SK-N-SH (cell line): ENCODE measurements at regions not wholly inside any gene's neighbourhood (a gene's known extent, or its start where the extent isn't known, plus 50 kb on each side); places are given as distances from the start of the nearest gene placed in this dataset.

Experiments used
- CTCF ChIA-PET: fragments of 300-600, 350-600 bp; formaldehyde crosslinking; extraction: SDS; loops from one replicate; lab custom pipeline; 2021; lab: Yijun Ruan, JAX
- POLR2A ChIA-PET: fragments of 350-600 bp; sonication (Branson Sonifier 250); formaldehyde crosslinking; extraction: SDS; loops from one replicate; lab custom pipeline; 2020; ENCODE audit warnings: antibody characterized with exemption, inconsistent platforms; lab: Yijun Ruan, JAX
- DNase-seq: peaks from one replicate; pipeline ENCODE4 v3.0.0; 2012
- H2AFZ ChIP-seq: fragments of 200-600 bp; sonication (generic); 2 replicates; pipeline ENCODE4 v1.8.1; 2016; ENCODE audit warnings: antibody characterized with exemption, mild to moderate bottlenecking, low read depth
- H3F3A ChIP-seq: fragments of 200-600 bp; sonication (generic); replicated peaks from 2 replicates; pipeline ENCODE3; 2016; ENCODE audit warnings: antibody characterized with exemption, mild to moderate bottlenecking; ENCODE audit not compliant: insufficient read depth
- H3K27ac ChIP-seq, 2 experiments: fragments of 200-500 bp in 1 of 2; fragments of 200-600 bp in 1 of 2; sonication (Bioruptor generic) in 1 of 2; sonication (generic), shearing (Covaris generic) in 1 of 2; 2 replicates each; pipeline versions ENCODE4 v1.5.1 to v1.6.1; 2014 to 2016; ENCODE audit warnings: low read depth in 2 of 2, inconsistent platforms in 1 of 2, low read length in 1 of 2, mild to moderate bottlenecking in 1 of 2, mixed read lengths in 1 of 2
- H3K27me3 ChIP-seq: fragments of 200-600 bp; sonication (generic), shearing (Covaris generic); 2 replicates; pipeline ENCODE4 v1.6.1; 2016; ENCODE audit warnings: mixed run types; ENCODE audit not compliant: insufficient read depth
- H3K36me3 ChIP-seq, 2 experiments: fragments of 200-500 bp in 1 of 2; fragments of 200-600 bp in 1 of 2; sonication (Bioruptor generic) in 1 of 2; sonication (generic) in 1 of 2; replicated peaks in 1 of 2; 2 replicates each; pipeline versions ENCODE3 to v1.5.1; 2014 to 2016; ENCODE audit warnings: low read length in 1 of 2, mild to moderate bottlenecking in 1 of 2; ENCODE audit not compliant: insufficient read depth in 2 of 2, control insufficient read depth in 1 of 2
- H3K4me1 ChIP-seq, 2 experiments: fragments of 200-500 bp in 1 of 2; fragments of 200-600 bp in 1 of 2; sonication (Bioruptor generic) in 1 of 2; sonication (generic), shearing (Covaris generic) in 1 of 2; 2 replicates each; pipeline versions ENCODE4 v1.5.1 to v1.6.1; 2014 to 2016; ENCODE audit warnings: low read depth in 1 of 2, low read length in 1 of 2, mixed run types in 1 of 2; ENCODE audit not compliant: insufficient read depth in 2 of 2, control insufficient read depth in 1 of 2
- H3K4me2 ChIP-seq: fragments of 200-600 bp; sonication (generic), shearing (Covaris generic); 2 replicates; pipeline ENCODE4 v1.6.1; 2017; ENCODE audit warnings: mixed run types
- H3K4me3 ChIP-seq, 2 experiments: fragments of 200-500 bp in 1 of 2; fragments of 200-600 bp in 1 of 2; sonication (Bioruptor generic) in 1 of 2; sonication (generic), shearing (Covaris generic) in 1 of 2; 2 replicates each; pipeline versions ENCODE4 v1.5.1 to v1.8.1; 2014 to 2016; ENCODE audit warnings: low read depth in 2 of 2, inconsistent platforms in 1 of 2, low read length in 1 of 2, mild to moderate bottlenecking in 1 of 2, mixed read lengths in 1 of 2, moderate library complexity in 1 of 2
- H3K79me2 ChIP-seq: fragments of 200-600 bp; sonication (generic); 2 replicates; pipeline ENCODE4 v1.8.1; 2017; ENCODE audit warnings: mild to moderate bottlenecking; ENCODE audit not compliant: insufficient read depth
- H3K9ac ChIP-seq: fragments of 200-600 bp; sonication (generic); 2 replicates; pipeline ENCODE4 v1.6.1; 2017; ENCODE audit warnings: mixed run types
- H3K9me2 ChIP-seq: fragments of 200-600 bp; sonication (generic); 2 replicates; pipeline ENCODE4 v1.6.1; 2017; ENCODE audit warnings: mixed run types
- H3K9me3 ChIP-seq: fragments of 200-600 bp; sonication (generic); 2 replicates; pipeline ENCODE4 v1.6.1; 2017; ENCODE audit warnings: mixed run types, mild to moderate bottlenecking, moderate library complexity
- H4K20me1 ChIP-seq: fragments of 200-600 bp; sonication (generic); 2 replicates; pipeline ENCODE4 v1.6.1; 2017; ENCODE audit warnings: mild to moderate bottlenecking, mixed run types; ENCODE audit not compliant: insufficient read depth
- ELF1 ChIP-seq: IDR thresholded peaks from 2 replicates; pipeline ENCODE4 v1.4.0; 2012
- EP300 ChIP-seq, 2 experiments: IDR thresholded peaks; 2 replicates each; pipeline versions ENCODE4 v1.4.0 to v1.6.1; 2012; ENCODE audit warnings: borderline replicate concordance in 1 of 2, low read depth in 1 of 2, low read length in 1 of 2
- EZH2phosphoT487 ChIP-seq: fragments of 200-600 bp; sonication (generic); IDR thresholded peaks from 2 replicates; pipeline ENCODE4 v1.6.1; 2017; ENCODE audit warnings: low read depth, mixed run types, mild to moderate bottlenecking, antibody characterized with exemption, moderate library complexity, borderline replicate concordance
- FOSL2 ChIP-seq: IDR thresholded peaks from 2 replicates; pipeline ENCODE4 v1.4.0; 2012; ENCODE audit warnings: low read depth, mild to moderate bottlenecking, moderate library complexity, borderline replicate concordance
- FOXJ3 ChIP-seq: sonication (generic); formaldehyde crosslinking; IDR thresholded peaks from 2 replicates; pipeline ENCODE4 v1.5.1; 2020; ENCODE audit warnings: mild to moderate bottlenecking, missing genetic modification reagents
- GATA2 ChIP-seq: sonication (generic); formaldehyde crosslinking; IDR thresholded peaks from 2 replicates; pipeline ENCODE4 v1.5.0; 2020; ENCODE audit warnings: mild to moderate bottlenecking, missing genetic modification reagents
- MXI1 ChIP-seq: IDR thresholded peaks from 2 replicates; pipeline ENCODE4 v1.6.1; 2012; ENCODE audit warnings: mild to moderate bottlenecking, low read depth, low read length, improper control_type of control experiment
- NRF1 ChIP-seq: IDR thresholded peaks from 2 replicates; pipeline ENCODE4 v1.6.1; 2012; ENCODE audit warnings: low read depth, mild to moderate bottlenecking, low read length
- RAD21 ChIP-seq: IDR thresholded peaks from 2 replicates; pipeline ENCODE4 v1.6.1; 2012; ENCODE audit warnings: mild to moderate bottlenecking, low read length
- RCOR1 ChIP-seq: fragments of 150-350 bp; IDR thresholded peaks from 2 replicates; pipeline ENCODE4 v1.6.1; 2017; ENCODE audit warnings: antibody characterized with exemption, low read length
- SMC3 ChIP-seq: IDR thresholded peaks from 2 replicates; pipeline ENCODE4 v1.6.1; 2012; ENCODE audit warnings: low read depth, low read length, improper control_type of control experiment
- TEAD4 ChIP-seq: IDR thresholded peaks from 2 replicates; pipeline ENCODE4 v1.4.0; 2012; ENCODE audit warnings: mild to moderate bottlenecking, borderline replicate concordance; ENCODE audit not compliant: insufficient read depth
- USF1 ChIP-seq: IDR thresholded peaks from 2 replicates; pipeline ENCODE4 v1.4.0; 2012; ENCODE audit warnings: low read depth, borderline replicate concordance
- YY1 ChIP-seq: IDR thresholded peaks from 2 replicates; pipeline ENCODE4 v1.4.0; 2012; ENCODE audit warnings: low read depth, mild to moderate bottlenecking
- WGBS: methylation state at CpG from one replicate; pipeline ENCODE4 v1.1.6; 2017; ENCODE audit warnings: low lambda C conversion rate; 5-methylcytosine and 5-hydroxymethylcytosine counted together
- TF ChIP-seq, protein P1 (sequence below): IDR thresholded peaks from 2 replicates; pipeline ENCODE4; 2012

DNA sequence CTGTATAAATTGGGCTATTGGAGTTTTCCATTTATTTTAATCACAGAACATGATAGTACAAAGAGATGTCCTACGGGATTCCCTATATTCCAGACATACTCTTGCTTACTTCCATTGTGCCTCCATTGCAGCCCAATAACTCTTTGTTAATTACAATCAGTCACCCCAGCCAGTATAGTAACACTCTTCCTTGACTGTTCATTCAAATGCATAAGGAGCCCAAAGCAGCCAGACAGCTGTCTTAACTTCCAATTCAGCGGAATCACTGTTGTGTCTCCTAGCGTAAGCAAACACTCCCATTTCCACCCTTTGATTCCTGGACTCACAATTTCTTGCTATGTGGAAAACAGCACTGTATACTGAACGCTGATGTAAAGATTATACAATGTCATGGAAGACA lies 942.3 kb downstream of the TAF11L14 start:
- Histone ChIP-seq H3K4me3 (no peak overlapping the region), H3K27me3 (no peaks in the 10 kb centered on the region), H3K79me2 (no peaks in the 10 kb centered on the region), H3K4me2 (no peak overlapping the region), H3K36me3 (no peaks in the 10 kb centered on the region), H3K9me2 (no peaks in the 10 kb centered on the region), H2AFZ (no peak overlapping the region), H3K9me3 (no peaks in the 10 kb centered on the region), H3F3A (no peaks in the 10 kb centered on the region), H4K20me1 (no peaks in the 10 kb centered on the region), H3K9ac (no peak overlapping the region), H3K27ac (no peak overlapping the region), H3K4me1 (no peaks in the 10 kb centered on the region)
- no peak for TF ChIP-seq MXI1
- no peak for TF ChIP-seq USF1
- TF ChIP-seq, protein P1, sequence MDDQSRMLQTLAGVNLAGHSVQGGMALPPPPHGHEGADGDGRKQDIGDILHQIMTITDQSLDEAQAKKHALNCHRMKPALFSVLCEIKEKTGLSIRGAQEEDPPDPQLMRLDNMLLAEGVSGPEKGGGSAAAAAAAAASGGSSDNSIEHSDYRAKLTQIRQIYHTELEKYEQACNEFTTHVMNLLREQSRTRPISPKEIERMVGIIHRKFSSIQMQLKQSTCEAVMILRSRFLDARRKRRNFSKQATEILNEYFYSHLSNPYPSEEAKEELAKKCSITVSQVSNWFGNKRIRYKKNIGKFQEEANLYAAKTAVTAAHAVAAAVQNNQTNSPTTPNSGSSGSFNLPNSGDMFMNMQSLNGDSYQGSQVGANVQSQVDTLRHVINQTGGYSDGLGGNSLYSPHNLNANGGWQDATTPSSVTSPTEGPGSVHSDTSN = no peak
- no peak for DNase-seq
- 16% methylated on average over 4 of the region's 4 CpGs for WGBS
- CTCF ChIA-PET = no interaction called here
- POLR2A ChIA-PET = no interaction called here

DNA sequence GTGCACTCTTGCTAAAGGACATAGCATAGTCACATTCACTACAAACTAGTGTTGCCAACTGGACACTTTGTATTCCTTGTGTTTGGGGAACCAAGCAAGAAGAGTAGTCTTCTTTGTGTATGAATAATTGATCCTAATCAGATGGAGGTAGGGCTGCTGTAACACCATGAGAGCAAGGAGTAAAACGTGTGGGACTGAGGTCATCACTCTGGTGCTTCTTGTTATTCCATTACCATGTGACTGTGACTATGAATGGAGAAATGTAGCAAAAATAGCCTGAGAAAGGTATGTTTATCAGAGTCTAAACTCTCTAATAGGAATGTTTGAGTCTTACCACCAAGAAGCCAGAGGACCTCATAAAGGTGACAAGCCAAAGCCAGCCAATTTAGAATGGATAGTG lies 966.9 kb downstream of the TAF11L14 start:
- DNase-seq = no peak
- Histone ChIP-seq H3K27me3 (no peaks in the 10 kb centered on the region), H3K4me3 (no peak overlapping the region)
- TF ChIP-seq GATA2 (CRISPR knock-in tag) = no peak
- TF ChIP-seq FOXJ3 = no peak
- no peak for TF ChIP-seq YY1
- no peak for TF ChIP-seq FOSL2
- TF ChIP-seq ELF1 = no peak
- TF ChIP-seq EP300 (IDR thresholded peaks at IDR 0.05; ENCODE audit: borderline replicate concordance in 1 of 2, low read depth in 1 of 2, low read length in 1 of 2) = no peak
- no peak for TF ChIP-seq MXI1
- no peak for TF ChIP-seq NRF1
- no peak for TF ChIP-seq RCOR1
- TF ChIP-seq, all 33 proteins: peak for 0
- H3K9ac ChIP-seq = no peak overlapping the region
- H3K27ac ChIP-seq = no peak overlapping the region
- H3K9me2 ChIP-seq = no peaks in the 10 kb centered on the region
- no peaks in the 10 kb centered on the region for H4K20me1 ChIP-seq
- no peak overlapping the region for H2AFZ ChIP-seq
- no peaks in the 10 kb centered on the region for H3K79me2 ChIP-seq
- H3K4me2 ChIP-seq = no peak overlapping the region
- ChIA-PET POLR2A (no interaction called here), CTCF (no interaction called here)
- H3K9me3 ChIP-seq = no peaks in the 10 kb centered on the region
- H3K36me3 ChIP-seq = no peaks in the 10 kb centered on the region
- H3K4me1 ChIP-seq = no peaks in the 10 kb centered on the region
- no peaks in the 10 kb centered on the region for H3F3A ChIP-seq
- WGBS = 0% methylated on average over 1 of the region's 1 CpG

GRCh38 chr5:18602402-18602801 lies 968.1 kb downstream of the TAF11L14 start:
- Histone ChIP-seq H3K27me3 (no peaks in the 10 kb centered on the region), H3K9me2 (no peaks in the 10 kb centered on the region), H2AFZ (no peak overlapping the region)
- TF ChIP-seq EZH2phosphoT487 = no peak
- no peak for TF ChIP-seq TEAD4
- no peak for TF ChIP-seq SMC3
- no peak for TF ChIP-seq RAD21
- TF ChIP-seq, all 33 proteins: peak for 0
- no peaks in the 10 kb centered on the region for H3F3A ChIP-seq
- no peak overlapping the region for H3K9ac ChIP-seq
- no peaks in the 10 kb centered on the region for H3K4me1 ChIP-seq
- H3K9me3 ChIP-seq = no peaks in the 10 kb centered on the region
- CTCF ChIA-PET = no interaction called here
- no peak overlapping the region for H3K27ac ChIP-seq
- no peak overlapping the region for H3K4me3 ChIP-seq
- WGBS = 4% methylated on average over 1 of the region's 1 CpG
- no peak overlapping the region for H3K4me2 ChIP-seq
- no peaks in the 10 kb centered on the region for H3K36me3 ChIP-seq
- POLR2A ChIA-PET = no interaction called here
- H4K20me1 ChIP-seq = no peaks in the 10 kb centered on the region
- DNase-seq = no peak
- no peaks in the 10 kb centered on the region for H3K79me2 ChIP-seq
